Activated effector memory CD4-positive, alpha-beta T cell treated with anti-CD3 and anti-CD28 coated beads, Interleukin-2, amount 50 U/mL, for 16 hours (primary cell): ENCODE measurements at regions not wholly inside any gene's neighbourhood (a gene's known extent, or its start where the extent isn't known, plus 50 kb on each side); places are given as distances from the start of the nearest gene placed in this dataset.

Experiments
- DNase-seq: peaks from one replicate; pipeline ENCODE4 v3.0.0-alpha.2; 2020

DNA sequence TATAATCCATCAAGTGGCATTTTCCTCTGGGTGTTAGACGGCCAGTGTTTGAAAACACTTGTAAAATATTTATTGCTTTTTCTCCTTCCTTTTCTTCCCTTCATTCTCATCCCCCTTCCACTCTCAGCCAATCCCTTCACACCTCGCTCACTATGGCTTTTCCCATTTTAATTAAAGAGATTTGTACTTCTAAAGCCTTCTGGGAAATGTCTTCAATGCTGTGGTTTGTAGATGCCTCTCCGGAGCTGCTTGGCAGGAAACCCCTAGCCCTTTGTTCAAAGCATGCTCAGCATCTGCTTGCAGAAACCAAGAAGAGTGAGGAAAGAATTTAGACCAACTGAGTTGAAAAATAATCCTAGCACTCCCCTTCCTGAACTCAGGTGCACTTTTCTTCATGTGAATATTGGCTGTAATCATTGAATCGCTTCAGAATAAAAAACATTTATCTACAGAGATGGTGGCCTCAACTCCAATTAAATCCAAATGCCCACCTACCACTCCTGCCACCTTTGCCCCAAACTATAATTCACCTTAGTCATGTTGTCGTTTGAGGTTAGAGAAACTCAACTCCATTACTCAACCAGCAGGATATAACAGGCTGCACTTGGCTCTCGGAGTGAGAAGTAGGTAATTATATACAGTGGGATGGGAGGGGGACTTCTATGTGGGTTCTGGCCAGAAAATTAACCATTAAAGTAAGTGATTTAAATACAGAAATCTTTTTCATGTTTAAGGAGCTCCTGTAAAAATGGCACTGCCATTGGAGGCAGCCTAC is 659.4 kb upstream of the CAMK1G start:
- DNase-seq, result no peak

GRCh38 chr1:208924928-208925327 is 658.6 kb upstream of the CAMK1G start:
- DNase-seq, result no peak

GRCh38 chr1:208928349-208929010 is 655.0 kb upstream of the CAMK1G start:
- DNase-seq, result no peak

DNA sequence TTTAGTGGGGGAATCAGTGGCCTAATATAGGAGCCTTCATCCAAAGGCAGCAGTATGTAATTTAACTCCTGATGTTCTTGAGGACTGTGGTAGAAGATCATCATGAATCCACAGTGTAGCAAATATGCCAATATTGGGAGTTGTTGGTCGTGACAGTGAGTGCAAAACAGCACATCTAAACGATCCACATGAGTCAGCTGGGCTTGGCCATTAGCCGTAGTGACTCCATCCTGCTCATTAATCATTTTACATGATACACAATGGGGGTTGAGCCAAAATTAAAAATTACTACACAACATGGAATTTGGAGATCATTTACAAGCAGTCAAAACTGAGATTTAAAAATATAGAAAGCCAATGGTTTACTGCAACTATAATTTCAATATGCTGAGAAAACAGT is 653.9 kb upstream of the CAMK1G start:
- no peak for DNase-seq

- no peak for DNase-seq
These were observed 651.6 kb upstream of the CAMK1G start for GRCh38 chr1:208931936-208932335.

DNA sequence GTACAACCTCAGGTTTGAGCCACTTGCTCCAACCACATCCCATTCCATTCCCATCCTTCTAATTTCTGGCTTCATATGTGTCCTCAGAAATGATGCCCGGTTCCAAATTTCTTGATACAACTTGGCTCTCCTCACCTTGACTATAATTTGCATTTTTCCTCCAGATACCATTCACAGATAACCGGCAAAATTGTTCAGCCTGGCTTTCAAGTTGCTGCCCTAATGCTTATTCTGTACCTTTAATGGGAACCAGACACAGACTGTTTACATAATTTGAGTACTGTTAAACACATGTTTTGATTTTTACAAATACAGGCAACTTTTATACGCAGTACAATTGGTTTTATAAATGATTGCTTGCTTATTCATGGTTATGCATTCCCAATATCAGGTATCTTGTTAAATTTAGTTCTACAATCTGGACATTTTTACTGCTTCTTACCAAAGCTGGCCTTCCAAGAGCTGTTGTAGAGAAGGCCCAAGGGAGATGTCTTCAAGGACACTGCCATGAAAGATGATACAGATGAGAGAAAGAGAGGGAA is 649.5 kb upstream of the CAMK1G start:
- DNase-seq, result no peak

DNA sequence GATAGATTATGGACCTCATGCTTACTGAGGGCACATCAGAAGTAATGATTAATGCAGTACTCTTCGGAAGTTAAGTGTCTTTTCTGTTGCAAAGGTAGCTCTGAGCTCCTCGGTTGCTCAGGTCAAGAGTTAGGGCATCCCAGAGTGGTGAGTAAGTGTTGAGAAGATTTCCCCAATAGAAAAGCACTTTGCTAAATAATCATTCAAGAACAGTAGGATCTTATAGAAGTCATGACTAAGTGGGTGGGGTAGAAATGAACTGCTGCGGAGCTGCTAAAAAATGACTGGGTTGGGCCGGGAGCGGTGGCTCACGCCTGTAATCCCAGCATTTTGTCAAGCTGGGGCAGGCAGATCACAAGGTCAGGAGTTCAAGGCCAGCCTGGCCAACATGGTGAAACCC is 648.6 kb upstream of the CAMK1G start:
- DNase-seq, result no peak

GRCh38 chr1:208935517-208936187 is 647.9 kb upstream of the CAMK1G start:
- DNase-seq, result no peak

DNA sequence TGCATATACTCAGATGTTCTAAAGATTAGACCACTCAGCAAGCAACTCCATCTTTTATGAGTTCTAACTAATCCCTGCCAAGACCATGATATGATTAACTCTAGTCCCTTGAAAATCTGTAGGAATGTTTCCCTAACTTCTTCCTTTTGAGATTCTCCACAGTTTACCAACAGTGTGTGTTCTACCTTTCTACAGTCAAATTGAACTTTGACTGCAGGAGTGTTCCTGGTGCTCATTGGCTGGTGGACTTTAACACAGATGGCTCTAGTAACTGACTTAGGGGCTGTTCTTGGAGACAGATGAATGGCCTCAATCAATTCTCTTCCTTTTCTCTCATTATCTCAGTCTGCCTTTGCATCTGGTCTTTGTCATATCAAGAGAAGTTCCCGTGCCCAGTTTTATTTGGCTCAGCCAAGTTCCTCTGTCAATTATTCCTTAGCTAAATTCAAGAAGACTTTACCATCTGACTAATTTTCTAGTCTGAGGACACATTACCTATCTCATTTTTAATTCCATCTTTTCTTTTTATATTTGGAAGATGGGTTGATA is 643.9 kb upstream of the CAMK1G start:
- DNase-seq, result no peak

DNA sequence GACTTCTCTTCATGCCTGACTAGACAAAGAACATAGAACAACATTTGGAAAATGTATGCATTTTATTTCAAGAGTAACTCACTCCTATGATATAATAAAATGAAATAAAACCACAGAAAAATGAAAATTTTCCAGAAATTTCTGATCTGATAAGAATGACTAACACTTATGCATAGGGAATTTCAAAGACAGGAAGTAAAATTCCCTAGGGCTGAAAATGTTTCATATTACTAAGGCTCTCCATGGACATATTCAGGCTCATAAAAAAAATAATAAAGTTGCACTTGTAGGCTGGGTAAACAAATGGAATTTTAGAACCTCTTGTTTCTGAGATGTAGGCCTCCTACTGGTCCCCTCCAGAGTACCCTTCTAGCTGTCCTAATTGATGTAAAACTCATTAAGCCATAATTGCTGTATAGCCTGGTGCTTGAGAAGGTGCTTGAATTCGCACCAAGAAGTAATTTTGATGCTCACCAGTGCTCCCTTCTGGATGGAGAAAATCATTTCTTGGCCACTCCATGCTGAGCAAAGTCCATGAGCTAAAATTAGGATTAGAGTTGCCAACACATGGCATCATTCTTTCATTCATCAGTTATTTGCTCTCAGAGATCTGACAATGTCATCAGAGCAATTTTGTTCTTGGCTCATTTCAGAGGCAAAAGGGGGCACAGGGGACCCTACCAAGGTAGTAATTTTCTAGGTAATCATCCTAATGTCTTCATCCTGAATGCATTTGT is 641.0 kb upstream of the CAMK1G start:
- DNase-seq, result no peak

DNA sequence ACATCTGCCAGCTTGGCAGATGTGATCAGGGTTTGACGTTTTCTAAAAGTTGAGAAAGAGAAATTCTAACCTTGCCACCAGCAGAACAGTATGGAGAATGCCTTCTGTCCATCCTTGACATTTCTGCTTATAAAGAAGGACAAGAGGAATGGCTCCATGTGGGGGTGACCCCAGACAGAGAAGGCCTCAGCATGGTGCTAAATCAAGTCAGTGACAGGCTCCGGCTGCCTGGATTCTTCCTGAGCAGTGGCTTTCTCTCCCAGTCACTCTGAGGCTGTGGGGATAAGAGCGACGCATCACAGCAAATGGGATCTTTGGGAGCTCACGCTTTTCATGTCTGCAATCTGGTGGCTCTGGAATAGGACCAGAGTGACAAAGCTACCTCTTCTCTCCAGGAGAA is 640.2 kb upstream of the CAMK1G start:
- DNase-seq, result no peak

GRCh38 chr1:208944981-208945451 is 638.5 kb upstream of the CAMK1G start:
- DNase-seq, result no peak

DNA sequence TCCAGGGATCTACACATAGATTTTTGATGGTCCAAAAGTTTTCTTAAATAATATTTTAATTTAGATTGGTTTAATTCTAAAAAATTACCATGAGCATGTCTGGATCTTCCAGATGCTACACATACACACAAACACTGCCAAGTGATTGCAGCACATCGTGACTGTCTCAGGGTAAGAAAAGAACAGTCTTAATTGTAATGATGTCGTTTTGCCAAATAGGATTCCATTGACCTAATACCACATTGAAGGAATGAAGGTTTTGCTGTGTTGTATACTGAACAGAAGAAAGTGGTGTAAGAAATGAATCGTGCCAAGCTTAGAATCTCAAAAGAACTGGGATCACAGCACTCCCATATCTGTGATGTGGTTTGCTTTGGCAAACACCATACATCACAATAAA is 633.3 kb upstream of the CAMK1G start:
- no peak for DNase-seq

DNA sequence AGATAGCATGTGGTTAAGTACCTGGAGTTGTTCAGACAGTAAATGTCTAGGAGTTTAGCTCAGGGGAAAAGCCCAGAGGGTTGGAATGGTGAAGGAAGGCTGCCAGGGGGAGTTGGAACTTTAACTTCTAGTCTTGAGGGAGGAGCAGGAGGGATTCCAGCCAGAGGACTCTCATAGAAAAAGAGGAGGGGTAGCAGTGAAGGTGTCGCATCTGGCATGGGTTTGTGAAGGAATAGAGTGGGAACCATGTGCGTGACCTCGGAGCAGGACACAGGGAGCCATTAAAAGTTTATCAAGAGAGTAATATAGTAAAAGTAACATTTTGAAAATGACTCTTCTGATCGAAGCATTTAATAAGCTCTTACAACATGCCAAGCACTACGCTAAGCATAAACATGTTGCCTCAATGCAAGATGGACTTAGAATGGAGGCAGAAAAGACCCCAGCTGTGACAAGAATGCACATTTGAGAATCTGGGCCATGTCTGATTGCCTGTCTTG is 632.4 kb upstream of the CAMK1G start:
- DNase-seq, result no peak

- DNase-seq, result no peak
These were observed 631.6 kb upstream of the CAMK1G start for GRCh38 chr1:208951908-208952307.

DNA sequence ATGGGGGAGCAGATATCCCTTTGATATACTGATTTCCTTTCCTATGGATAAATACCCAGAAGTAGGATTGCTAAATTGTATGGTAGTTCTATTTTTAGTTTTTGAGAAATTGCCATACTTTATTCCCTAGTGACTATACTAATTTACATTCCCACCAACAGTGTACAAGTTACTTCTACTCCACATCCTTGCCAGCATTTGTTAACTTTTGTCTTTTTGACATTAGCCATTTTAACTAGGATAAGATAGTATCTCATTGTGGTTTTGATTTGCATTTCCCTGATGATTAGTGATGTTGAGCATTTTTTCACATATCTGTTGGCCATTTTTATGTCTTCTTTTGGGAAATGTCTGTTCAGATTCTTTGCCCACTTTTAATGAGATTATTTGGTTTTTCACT is 620.6 kb upstream of the CAMK1G start:
- no peak for DNase-seq

GRCh38 chr1:208965351-208965750 is 618.2 kb upstream of the CAMK1G start:
- DNase-seq, result no peak

- no peak for DNase-seq
These were observed 616.2 kb upstream of the CAMK1G start for GRCh38 chr1:208967334-208967733.

DNA sequence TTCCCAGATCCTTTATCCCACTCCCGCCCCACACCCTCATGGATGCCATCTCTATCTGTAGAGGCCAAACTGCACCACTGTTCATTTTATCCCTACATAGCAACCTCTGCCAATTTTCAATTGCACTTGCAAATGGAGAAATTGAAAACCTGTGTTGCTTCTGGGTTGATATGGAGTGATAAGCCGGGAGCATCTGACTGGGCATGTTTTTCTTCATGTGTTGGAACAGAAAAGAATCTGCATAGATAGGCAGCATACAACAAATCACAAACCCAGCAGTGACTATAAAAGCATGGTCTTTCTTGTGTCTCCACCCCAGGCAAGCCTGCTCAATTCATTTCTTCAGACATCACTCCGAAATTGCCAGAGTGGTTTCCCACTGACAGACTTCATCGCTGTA is 608.8 kb upstream of the CAMK1G start:
- no peak for DNase-seq

DNA sequence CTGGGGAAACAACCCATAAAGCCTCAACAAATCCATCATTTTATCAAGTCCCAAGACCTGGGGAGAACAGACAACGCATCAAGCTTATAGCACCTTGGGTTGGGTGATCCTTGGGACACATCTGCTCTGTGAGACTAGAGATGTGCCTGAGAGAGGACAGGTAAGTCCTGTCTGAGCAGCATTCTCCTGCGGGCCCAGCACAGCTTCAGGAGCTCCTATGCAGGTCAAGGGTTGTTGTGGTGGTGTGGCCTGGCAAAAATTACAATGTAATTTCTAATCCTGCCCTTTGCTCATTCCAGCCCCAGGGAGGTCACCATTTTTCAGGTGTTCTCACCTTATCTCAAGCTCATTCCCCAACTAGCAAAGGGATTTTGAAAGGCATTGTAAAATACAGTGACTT is 608.1 kb upstream of the CAMK1G start:
- no peak for DNase-seq

DNA sequence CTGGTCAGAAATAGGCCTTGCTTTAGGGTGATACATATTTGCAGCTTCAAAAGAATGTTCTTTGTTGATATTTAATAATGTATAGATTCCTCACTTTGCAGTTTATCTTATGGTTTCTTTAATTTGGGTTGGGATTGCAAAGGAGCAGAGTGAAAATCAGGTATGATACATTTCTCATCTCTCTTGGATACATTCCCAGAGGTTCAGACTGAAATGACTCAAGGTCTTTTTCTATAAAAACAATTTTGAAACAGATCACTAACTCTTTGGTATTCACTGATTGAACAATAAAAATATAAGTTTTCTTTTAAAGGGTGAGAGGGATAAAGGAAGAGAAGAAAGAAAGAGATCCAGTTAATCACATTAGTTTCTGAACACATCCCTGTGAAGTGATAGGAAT is 606.5 kb upstream of the CAMK1G start:
- no peak for DNase-seq

DNA sequence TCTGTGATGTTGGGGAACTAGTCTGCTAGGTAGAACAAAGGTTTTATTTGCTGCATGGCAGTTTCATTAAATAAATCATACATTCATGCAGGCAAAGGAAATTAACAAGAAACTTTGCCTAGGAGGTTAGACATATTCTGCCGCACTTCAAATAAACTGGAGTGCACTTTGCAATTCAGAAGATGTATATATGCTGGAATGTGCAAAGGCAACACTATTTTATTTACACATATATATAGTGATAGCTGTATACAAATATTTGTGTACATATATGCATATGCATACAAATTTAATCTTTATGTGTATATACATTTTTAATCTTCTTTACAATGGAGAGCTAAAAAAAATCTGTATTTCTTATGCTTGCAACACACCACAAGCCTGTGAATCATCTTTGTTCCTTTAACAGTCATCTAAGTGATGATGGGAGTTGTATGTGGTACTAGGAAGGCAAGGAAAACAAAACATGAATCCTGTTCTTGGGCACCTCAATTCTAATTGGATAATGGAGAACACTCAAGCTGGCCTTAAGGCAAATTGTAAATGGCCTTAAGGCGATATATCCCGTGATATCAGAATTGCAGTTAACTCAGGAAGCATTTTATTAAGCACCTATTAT is 605.8 kb upstream of the CAMK1G start:
- DNase-seq, result no peak
